HEK293 (cell line): ENCODE measurements at regions not wholly inside any gene's neighbourhood (a gene's known extent, or its start where the extent isn't known, plus 50 kb on each side); places are given as distances from the start of the nearest gene placed in this dataset.

Experiments used
- ZNF311 ChIP-seq: fragments of 450-650 bp; formaldehyde crosslinking; IDR thresholded peaks from 2 replicates; pipeline ENCODE4 v1.5.1; 2017; ENCODE audit warnings: missing biosample characterization, missing genetic modification characterization, borderline replicate concordance
- ZNF660 ChIP-seq: fragments of 450-650 bp; IDR thresholded peaks from 2 replicates; pipeline ENCODE4 v1.5.1; 2018; ENCODE audit warnings: missing biosample characterization, mild to moderate bottlenecking, missing genetic modification characterization
- TF ChIP-seq, protein P1 (sequence below): fragments of 450-650 bp; formaldehyde crosslinking; IDR thresholded peaks from 2 replicates; pipeline ENCODE4 v1.5.1; 2016; ENCODE audit warnings: missing biosample characterization, missing genetic modification characterization, low read depth
- TF ChIP-seq, protein P2 (sequence below): sonication (generic); formaldehyde crosslinking; IDR thresholded peaks from 2 replicates; pipeline ENCODE4 v1.8.1; 2022; ENCODE audit warnings: mild to moderate bottlenecking, moderate library complexity, missing genetic modification reagents
- TF ChIP-seq, protein P3 (sequence below): fragments of 450-650 bp; formaldehyde crosslinking; IDR thresholded peaks from 2 replicates; pipeline ENCODE4 v1.5.1; 2016; ENCODE audit warnings: missing biosample characterization, missing genetic modification characterization
- TF ChIP-seq, protein P4 (sequence below): fragments of 450-650 bp; formaldehyde crosslinking; IDR thresholded peaks from 2 replicates; pipeline ENCODE4 v1.5.1; 2016; ENCODE audit warnings: missing biosample characterization, missing genetic modification characterization
- TF ChIP-seq, protein P5 (sequence below): fragments of 450-650 bp; formaldehyde crosslinking; IDR thresholded peaks from 2 replicates; pipeline ENCODE4 v1.5.1; 2016; ENCODE audit warnings: missing biosample characterization, missing genetic modification characterization

DNA sequence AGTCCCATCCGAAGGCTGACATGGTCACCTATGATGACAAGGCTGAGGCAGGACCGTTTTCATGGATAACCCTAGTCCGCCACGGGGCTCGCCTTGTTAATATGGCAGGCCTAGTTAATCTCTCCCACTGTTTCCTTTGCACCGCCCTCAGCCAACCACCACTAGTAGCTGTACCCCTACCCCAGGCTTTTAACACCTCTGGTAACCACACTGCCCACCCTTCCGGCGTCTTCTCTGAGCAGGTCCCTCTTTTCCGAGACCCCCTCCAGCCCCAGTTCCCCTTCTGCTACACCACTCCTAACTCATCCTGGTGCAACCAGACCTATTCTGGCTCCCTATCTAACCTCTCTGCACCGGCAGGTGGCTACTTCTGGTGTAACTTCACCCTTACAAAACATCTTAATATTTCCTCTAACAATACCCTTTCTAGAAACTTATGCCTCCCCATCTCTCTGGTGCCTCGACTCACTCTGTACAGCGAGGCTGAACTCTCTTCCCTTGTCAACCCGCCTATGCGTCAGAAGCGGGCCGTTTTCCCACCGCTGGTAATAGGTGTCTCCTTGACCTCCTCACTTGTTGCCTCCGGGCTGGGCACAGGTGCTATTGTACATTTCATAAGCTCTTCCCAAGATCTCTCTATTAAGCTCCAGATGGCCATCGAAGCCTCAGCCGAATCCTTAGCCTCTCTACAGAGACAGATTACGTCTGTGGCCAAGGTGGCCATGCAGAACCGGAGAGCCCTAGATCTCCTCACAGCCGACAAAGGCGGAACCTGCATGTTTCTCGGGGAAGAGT, 964.4 kb downstream of the RPA4 start:
- TF ChIP-seq, protein P1, sequence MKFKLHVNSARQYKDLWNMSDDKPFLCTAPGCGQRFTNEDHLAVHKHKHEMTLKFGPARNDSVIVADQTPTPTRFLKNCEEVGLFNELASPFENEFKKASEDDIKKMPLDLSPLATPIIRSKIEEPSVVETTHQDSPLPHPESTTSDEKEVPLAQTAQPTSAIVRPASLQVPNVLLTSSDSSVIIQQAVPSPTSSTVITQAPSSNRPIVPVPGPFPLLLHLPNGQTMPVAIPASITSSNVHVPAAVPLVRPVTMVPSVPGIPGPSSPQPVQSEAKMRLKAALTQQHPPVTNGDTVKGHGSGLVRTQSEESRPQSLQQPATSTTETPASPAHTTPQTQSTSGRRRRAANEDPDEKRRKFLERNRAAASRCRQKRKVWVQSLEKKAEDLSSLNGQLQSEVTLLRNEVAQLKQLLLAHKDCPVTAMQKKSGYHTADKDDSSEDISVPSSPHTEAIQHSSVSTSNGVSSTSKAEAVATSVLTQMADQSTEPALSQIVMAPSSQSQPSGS (tag by site-specific recombination): no peak
- TF ChIP-seq, protein P2, sequence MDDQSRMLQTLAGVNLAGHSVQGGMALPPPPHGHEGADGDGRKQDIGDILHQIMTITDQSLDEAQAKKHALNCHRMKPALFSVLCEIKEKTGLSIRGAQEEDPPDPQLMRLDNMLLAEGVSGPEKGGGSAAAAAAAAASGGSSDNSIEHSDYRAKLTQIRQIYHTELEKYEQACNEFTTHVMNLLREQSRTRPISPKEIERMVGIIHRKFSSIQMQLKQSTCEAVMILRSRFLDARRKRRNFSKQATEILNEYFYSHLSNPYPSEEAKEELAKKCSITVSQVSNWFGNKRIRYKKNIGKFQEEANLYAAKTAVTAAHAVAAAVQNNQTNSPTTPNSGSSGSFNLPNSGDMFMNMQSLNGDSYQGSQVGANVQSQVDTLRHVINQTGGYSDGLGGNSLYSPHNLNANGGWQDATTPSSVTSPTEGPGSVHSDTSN (CRISPR knock-in tag): no peak
- TF ChIP-seq, protein P3, sequence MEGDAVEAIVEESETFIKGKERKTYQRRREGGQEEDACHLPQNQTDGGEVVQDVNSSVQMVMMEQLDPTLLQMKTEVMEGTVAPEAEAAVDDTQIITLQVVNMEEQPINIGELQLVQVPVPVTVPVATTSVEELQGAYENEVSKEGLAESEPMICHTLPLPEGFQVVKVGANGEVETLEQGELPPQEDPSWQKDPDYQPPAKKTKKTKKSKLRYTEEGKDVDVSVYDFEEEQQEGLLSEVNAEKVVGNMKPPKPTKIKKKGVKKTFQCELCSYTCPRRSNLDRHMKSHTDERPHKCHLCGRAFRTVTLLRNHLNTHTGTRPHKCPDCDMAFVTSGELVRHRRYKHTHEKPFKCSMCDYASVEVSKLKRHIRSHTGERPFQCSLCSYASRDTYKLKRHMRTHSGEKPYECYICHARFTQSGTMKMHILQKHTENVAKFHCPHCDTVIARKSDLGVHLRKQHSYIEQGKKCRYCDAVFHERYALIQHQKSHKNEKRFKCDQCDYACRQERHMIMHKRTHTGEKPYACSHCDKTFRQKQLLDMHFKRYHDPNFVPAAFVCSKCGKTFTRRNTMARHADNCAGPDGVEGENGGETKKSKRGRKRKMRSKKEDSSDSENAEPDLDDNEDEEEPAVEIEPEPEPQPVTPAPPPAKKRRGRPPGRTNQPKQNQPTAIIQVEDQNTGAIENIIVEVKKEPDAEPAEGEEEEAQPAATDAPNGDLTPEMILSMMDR (tag by site-specific recombination): no peak
- TF ChIP-seq, protein P4, sequence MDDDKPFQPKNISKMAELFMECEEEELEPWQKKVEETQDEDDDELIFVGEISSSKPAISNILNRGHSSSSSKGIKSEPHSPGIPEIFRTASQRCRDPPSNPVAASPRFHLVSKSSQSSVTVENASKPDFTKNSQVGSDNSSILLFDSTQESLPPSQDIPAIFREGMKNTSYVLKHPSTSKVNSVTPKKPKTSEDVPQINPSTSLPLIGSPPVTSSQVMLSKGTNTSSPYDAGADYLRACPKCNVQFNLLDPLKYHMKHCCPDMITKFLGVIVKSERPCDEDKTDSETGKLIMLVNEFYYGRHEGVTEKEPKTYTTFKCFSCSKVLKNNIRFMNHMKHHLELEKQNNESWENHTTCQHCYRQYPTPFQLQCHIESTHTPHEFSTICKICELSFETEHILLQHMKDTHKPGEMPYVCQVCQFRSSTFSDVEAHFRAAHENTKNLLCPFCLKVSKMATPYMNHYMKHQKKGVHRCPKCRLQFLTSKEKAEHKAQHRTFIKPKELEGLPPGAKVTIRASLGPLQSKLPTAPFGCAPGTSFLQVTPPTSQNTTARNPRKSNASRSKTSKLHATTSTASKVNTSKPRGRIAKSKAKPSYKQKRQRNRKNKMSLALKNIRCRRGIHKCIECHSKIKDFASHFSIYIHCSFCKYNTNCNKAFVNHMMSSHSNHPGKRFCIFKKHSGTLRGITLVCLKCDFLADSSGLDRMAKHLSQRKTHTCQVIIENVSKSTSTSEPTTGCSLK: no peak
- TF ChIP-seq, protein P5, sequence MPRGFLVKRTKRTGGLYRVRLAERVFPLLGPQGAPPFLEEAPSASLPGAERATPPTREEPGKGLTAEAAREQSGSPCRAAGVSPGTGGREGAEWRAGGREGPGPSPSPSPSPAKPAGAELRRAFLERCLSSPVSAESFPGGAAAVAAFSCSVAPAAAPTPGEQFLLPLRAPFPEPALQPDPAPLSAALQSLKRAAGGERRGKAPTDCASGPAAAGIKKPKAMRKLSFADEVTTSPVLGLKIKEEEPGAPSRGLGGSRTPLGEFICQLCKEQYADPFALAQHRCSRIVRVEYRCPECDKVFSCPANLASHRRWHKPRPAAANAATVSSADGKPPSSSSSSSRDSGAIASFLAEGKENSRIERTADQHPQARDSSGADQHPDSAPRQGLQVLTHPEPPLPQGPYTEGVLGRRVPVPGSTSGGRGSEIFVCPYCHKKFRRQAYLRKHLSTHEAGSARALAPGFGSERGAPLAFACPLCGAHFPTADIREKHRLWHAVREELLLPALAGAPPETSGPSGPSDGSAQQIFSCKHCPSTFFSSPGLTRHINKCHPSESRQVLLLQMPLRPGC (tag by site-specific recombination): no peak
- no peak for TF ChIP-seq ZNF660 (tag by site-specific recombination)
- TF ChIP-seq ZNF311: no peak
